Immature natural killer cell (primary cell): ENCODE measurements at regions not wholly inside any gene's neighbourhood (a gene's known extent, or its start where the extent isn't known, plus 50 kb on each side); places are given as distances from the start of the nearest gene placed in this dataset.
"Not testable (repeated sequence)": the region's sequence is repeated elsewhere in the genome, so short reads cannot be mapped to it uniquely, and the experiment has no call there.

ENCODE experiments used
- DNase-seq, 3 donors: peaks; one replicate each; pipeline ENCODE4 v3.0.0; 2022; ENCODE audit warnings: mixed read lengths in 1 of 3
- H3K27ac Mint-ChIP-seq, 6 donors: one replicate each; pipeline ENCODE4 v1.8.0; 2020; ENCODE audit warnings: mixed read lengths in 6 of 6, mild to moderate bottlenecking in 5 of 6, inconsistent platforms in 4 of 6, moderate library complexity in 3 of 6
- H3K27me3 Mint-ChIP-seq, 3 donors: one replicate each; pipeline ENCODE4 v1.8.0; 2020 to 2021; ENCODE audit warnings: low read depth in 3 of 3, mild to moderate bottlenecking in 3 of 3, mixed read lengths in 3 of 3, moderate library complexity in 3 of 3, inconsistent platforms in 1 of 3
- H3K36me3 Mint-ChIP-seq, 3 donors: one replicate each; pipeline ENCODE4 v1.8.0; 2020; ENCODE audit warnings: mixed read lengths in 3 of 3, inconsistent platforms in 2 of 3, mild to moderate bottlenecking in 2 of 3
- H3K4me1 Mint-ChIP-seq, 2 donors: one replicate each; pipeline ENCODE4 v1.8.0; 2020; ENCODE audit warnings: inconsistent platforms in 2 of 2, mild to moderate bottlenecking in 2 of 2, mixed read lengths in 2 of 2, moderate library complexity in 1 of 2
- H3K4me3 Mint-ChIP-seq, 5 donors: one replicate each; pipeline ENCODE4 v1.8.0; 2020; ENCODE audit warnings: mild to moderate bottlenecking in 5 of 5, mixed read lengths in 5 of 5, inconsistent platforms in 3 of 5, moderate library complexity in 3 of 5
- H3K9me3 Mint-ChIP-seq, 6 donors: one replicate each; pipeline ENCODE4 v1.8.0; 2020; ENCODE audit warnings: mild to moderate bottlenecking in 6 of 6, mixed read lengths in 6 of 6, inconsistent platforms in 4 of 6, moderate library complexity in 3 of 6

DNA sequence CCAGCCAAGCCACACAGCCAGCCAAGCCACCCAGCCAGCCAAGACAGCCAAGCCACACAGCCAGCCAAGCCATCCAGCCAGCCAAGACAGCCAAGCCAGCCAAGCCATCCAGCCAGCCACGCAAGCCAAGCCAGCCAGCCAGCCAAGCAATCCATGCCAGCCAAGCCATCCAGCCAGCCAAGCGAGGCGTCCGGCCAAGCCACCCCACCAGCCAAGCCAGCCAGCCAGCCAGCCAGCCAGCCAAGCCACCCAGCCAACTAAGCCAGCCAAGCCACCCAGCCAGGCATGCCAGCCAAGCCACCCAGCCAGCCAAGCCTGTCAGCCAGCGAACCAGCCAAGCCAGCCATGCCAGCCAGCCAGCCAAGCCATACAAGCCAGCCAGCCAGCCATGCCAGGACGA, 1601.8 kb downstream of the RPIA start:
- DNase-seq, H3K27me3 Mint-ChIP-seq, H3K9me3 Mint-ChIP-seq, H3K4me3 Mint-ChIP-seq, H3K4me1 Mint-ChIP-seq, H3K36me3 Mint-ChIP-seq, H3K27ac Mint-ChIP-seq: not testable (repeated sequence)

DNA sequence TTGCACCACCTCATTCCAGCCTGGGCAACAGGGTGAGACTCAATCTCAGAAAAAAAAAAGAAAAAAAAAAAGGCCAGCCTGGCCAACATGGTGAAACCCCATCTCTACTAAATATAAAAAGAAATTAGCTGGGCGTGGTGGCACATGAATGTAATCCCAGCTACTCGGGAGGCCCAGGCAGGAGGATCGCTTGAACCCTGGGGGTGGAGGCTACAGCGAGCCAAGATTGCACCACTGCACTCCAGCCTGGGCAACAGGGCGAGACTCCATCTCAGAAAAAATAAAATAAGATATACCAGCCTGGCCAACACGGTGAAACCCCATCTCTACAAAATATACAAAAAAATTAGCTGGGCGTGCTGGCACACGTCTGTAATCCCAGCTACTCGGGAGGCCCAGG, 1602.3 kb downstream of the RPIA start:
- H3K36me3 Mint-ChIP-seq, DNase-seq, H3K27me3 Mint-ChIP-seq, H3K4me3 Mint-ChIP-seq, H3K27ac Mint-ChIP-seq, H3K4me1 Mint-ChIP-seq: not testable (repeated sequence)
- peaks cover 5 to 12% (median 7%) of the 10 kb centered on the region in 6 donors for H3K9me3 Mint-ChIP-seq

DNA sequence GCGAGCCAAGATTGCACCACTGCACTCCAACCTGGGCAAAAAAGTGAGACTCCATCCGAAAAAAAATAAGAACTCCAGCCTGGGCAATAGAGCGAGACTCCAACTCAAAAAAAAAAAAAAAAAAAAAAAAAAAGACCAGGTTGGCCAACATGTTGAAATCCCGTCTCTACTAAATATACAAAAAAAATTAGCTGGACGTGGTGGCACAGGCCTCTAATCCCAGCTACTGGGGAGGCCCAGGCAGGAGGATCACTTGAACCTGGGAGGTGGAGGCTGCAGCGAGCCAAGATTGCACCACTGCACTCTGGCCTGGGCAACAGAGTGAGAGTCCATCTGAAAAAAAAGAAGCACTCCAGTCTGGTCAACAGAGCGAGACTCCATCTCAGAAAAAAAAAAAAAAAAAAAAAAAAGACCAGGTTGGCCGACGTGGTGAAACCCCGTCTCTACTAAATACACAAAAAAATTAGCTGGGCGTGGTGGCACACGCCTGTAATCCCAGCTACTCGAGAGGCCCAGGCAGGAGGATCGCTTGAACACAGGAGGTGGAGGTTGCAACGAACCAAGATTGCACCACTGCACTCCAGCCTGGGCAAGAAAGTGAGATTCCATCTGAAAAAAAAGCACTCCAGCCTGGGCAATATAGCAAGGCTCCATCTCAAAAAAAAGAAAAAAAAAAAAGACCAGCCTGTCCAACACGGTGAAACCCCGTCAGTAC, 1603.7 kb downstream of the RPIA start:
- H3K27ac Mint-ChIP-seq, H3K4me3 Mint-ChIP-seq, H3K36me3 Mint-ChIP-seq, DNase-seq, H3K4me1 Mint-ChIP-seq, H3K27me3 Mint-ChIP-seq: not testable (repeated sequence)
- peaks cover 5 to 12% (median 9%) of the 10 kb centered on the region in 6 donors for H3K9me3 Mint-ChIP-seq

DNA sequence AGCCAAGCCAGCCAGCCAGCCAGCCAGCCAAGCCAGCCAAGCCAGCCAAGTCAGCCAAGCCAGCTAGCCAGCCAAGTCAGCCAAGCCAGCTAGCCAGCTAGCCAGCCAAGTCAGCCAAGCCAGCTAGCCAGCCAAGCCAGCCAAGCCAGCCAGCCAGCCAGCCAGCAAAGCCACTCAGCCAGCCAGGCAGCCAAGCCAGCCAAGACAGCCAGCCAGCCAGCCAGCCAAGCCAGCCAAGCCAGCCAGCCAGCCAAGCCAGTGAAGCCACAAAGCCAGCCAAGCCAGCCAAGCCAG, 1605.0 kb downstream of the RPIA start:
- H3K27ac Mint-ChIP-seq, H3K4me1 Mint-ChIP-seq, DNase-seq, H3K36me3 Mint-ChIP-seq, H3K4me3 Mint-ChIP-seq, H3K27me3 Mint-ChIP-seq: not testable (repeated sequence)
- peaks cover 0 to 12% (median 9%) of the 10 kb centered on the region in 6 donors for H3K9me3 Mint-ChIP-seq

DNA sequence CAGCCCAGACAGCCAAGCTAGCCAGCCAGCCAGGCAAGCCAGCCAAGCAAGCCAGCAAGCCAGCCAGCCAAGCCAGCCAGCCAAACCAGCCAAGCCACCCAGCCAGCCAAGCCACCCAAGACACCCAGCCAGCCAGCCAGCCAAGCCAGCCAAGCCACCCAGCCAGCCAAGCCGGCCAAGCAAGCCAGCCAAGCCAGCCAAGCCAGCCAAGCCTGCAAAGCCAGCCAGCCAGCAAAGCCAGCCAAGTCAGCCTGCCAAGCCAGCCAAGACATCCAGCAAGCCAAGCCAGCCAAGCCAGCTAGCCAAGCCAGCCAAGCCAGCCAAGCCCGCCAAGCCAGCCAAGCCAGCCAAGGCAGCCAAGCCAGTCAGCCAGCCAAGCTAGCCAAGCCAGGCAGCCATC, 1606.2 kb downstream of the RPIA start:
- not testable (repeated sequence) for H3K4me3 Mint-ChIP-seq, H3K27me3 Mint-ChIP-seq, H3K36me3 Mint-ChIP-seq, H3K4me1 Mint-ChIP-seq, H3K27ac Mint-ChIP-seq, DNase-seq
- peaks cover 0 to 12% (median 9%) of the 10 kb centered on the region in 6 donors for H3K9me3 Mint-ChIP-seq

DNA sequence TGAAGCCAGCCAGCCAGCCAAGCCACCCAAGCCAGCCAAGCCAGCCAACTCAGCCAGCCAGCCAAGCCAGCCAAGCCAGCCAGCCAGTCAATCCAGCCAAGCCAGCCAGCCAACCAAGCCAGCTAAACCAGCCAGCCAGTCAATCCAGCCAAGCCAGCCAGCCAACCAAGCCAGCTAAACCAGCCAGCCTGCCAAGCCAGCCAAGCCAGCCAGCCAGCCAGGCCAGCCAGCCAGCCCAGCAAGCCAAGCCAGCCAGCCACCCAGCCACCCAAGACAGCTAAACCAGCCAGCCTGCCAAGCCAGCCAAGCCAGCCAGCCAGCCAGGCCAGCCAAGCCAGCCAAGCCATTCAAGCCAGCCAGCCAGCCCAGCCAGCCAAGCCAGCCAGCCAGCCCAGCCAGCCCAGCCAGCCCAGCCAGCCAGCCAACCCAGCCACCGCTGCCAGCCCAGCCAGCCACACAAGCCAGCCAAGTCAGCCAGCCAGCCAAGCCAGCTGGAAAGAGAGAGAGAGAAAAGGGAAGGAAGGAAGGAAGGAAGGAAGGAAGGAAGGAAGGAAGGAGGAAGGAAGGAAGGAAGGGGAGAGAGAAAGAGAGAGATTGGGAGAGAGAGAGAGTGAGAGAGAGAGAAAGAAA, 1606.8 kb downstream of the RPIA start:
- peaks cover 0 to 12% (median 9%) of the 10 kb centered on the region in 6 donors for H3K9me3 Mint-ChIP-seq
- DNase-seq, H3K36me3 Mint-ChIP-seq, H3K4me1 Mint-ChIP-seq, H3K4me3 Mint-ChIP-seq, H3K27ac Mint-ChIP-seq, H3K27me3 Mint-ChIP-seq: not testable (repeated sequence)

DNA sequence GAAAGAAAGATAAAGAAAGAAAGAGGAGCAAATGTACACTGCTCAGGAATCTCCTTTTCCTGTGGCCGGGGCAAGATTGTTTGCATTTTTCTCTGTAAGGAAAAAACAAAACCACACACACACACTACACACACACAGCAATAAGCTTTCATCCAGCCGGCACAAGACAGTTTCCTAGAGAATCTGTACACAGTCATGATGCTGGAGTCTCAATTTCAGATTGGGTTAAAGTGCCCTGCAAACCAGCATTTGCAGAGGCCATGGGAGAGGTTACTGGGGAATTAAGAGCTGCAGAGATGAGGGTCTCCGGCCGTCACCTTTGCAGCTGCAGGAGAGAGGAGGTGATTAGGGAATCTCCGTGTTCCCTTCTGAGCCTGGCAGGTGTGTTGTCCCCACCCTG, 1607.5 kb downstream of the RPIA start:
- H3K9me3 Mint-ChIP-seq = peaks cover 0 to 12% (median 9%) of the 10 kb centered on the region in 6 donors
- not testable (repeated sequence) for H3K4me1 Mint-ChIP-seq, H3K27ac Mint-ChIP-seq, H3K27me3 Mint-ChIP-seq, H3K4me3 Mint-ChIP-seq, DNase-seq, H3K36me3 Mint-ChIP-seq

DNA sequence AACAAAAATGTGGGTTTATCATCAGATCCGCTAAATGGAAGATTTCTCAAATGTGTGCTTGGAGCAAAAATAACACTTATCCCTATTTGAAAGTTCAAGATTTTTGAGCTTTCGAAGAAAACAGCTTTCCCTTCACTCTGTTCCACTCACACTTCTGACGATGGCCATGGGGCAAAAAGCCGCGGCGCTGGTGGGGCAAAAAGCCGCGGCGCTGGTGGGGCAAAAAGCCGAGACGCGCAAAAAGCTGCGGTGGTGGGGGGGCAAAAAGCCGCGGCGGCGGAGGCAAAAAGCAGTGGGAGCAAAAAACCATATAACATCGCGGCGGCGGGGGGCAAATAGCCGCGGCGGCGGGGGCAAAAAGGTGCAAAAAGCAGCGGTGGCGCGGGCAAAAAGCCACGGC, 1631.5 kb downstream of the RPIA start:
- H3K36me3 Mint-ChIP-seq, H3K9me3 Mint-ChIP-seq, DNase-seq, H3K27me3 Mint-ChIP-seq, H3K4me1 Mint-ChIP-seq, H3K27ac Mint-ChIP-seq: not testable (repeated sequence)
- peak overlapping the region in 4 of 5 donors; percentile 12 to 56 (median 39) for H3K4me3 Mint-ChIP-seq

DNA sequence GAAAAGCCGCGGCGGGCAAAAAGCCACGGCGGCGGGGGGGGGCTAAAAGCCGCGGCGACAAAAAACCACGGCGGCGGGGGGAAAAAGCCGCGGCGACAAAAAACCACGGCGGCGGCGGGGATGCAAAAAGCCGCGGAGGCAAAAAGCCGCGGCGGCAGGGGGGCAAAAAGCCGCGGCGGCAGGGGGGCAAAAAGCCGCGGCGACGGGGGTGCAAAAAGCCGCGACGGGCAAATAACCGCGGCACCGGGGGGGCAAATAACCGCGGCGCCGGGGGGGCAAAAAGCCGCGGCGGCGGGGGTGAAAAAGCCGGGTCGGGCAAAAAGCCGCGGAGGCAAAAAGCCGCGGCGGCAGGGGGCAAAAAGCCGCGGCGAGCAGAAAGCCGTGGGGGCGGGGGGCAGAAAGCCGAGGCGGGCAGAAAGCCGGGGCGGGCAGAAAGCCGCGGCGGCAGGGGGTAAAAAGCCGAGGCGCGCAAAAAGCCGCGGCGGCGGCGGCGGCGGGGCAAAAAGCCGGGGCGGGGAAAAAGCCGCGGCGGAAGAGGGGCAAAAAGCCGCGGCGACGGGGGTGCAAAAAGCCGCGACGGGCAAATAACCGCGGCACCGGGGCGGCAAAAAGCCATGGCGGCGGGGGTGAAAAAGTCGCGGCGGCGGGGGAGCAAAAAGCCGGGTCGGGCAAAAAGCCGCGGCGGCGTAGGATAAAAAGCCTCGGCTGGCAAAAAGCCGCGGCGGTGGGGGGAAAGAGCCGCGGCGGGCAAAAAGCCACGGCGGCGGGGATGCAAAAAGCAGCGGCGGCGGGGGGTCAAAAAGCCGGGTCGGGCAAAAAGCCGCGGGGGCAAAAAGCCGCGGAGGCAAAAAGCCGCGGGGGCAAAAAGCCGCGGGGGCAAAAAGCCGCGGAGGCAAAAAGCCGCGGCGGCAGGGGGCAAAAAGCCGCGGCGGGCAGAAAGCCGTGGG, 1632.4 kb downstream of the RPIA start:
- not testable (repeated sequence) for H3K4me1 Mint-ChIP-seq, H3K27ac Mint-ChIP-seq
- peak overlapping the region in 2 of 5 donors; percentile 29 to 36 for H3K4me3 Mint-ChIP-seq

DNA sequence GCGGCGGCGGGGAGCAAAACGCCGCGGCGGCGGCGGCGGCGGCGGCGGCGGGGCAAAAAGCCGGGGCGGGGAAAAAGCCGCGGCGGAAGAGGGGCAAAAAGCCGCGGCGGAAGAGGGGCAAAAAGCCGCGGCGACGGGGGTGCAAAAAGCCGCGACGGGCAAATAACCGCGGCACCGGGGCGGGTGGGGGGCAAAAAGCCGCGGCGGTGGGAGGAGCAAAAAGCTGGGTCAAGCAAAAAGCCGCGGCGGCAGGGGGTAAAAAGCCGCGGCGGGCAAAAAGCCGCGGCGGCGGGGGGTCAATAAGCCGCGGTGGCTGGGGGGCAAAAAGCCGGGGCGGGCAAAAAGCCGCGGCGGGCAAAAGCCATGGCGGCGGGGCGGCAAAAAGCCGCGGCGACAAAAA, 1633.2 kb downstream of the RPIA start:
- not testable (repeated sequence) for DNase-seq, H3K4me3 Mint-ChIP-seq, H3K27me3 Mint-ChIP-seq, H3K27ac Mint-ChIP-seq, H3K4me1 Mint-ChIP-seq, H3K36me3 Mint-ChIP-seq, H3K9me3 Mint-ChIP-seq

More for the DNA sequence above, 1632.4 kb downstream of the RPIA start:
- not testable (repeated sequence) for H3K36me3 Mint-ChIP-seq, H3K27me3 Mint-ChIP-seq, DNase-seq, H3K9me3 Mint-ChIP-seq

DNA sequence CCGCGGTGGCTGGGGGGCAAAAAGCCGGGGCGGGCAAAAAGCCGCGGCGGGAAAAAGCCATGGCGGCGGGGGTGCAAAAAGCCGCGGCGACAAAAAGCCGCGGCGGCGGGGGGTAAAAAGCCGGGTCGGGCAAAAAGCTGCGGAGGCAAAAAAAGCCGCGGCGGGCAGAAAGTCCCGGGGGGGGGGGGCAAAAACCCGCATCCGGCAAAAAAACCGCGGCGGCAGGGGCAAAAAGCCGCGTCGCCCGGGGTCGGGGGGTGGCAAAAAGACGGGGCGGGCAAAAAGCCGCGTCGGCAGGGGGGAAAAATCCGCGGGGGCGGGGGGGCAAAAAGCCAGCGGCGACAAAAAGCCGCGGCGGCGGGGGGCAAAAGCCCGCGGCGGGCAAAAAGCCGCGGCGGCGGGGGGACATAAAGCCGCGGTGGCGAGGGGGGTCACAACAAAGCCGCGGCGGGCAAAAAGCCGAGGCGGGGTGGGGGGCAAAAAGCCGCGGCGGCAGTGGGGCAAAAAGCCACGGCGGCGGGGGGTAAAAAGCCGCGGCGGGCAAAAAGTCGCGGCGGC, 1634.4 kb downstream of the RPIA start:
- not testable (repeated sequence) for H3K4me1 Mint-ChIP-seq, H3K27ac Mint-ChIP-seq, H3K36me3 Mint-ChIP-seq, H3K4me3 Mint-ChIP-seq, H3K9me3 Mint-ChIP-seq, H3K27me3 Mint-ChIP-seq
- DNase-seq = peak in 1 of 3 donors; percentile 15

DNA sequence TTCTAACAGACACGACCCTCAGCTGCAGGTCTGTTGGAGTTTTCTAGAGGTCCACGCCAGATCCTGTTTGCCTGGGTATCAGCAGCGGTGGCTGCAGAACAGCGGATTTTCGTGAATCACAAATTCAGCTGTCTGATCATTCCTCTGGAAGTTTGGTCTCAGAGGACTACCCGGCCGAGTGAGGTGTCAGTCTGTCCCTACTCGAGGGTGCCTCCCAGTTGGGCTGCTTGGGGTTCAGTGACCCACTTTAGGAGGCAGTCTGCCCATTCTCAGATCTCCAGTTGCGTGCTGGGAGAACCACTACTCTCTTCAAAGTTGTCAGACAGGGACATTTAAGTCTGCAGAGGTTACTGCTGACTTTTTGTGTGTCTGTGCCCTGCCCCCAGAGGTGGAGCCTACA, 1664.1 kb downstream of the RPIA start:
- not testable (repeated sequence) for H3K27me3 Mint-ChIP-seq, H3K4me1 Mint-ChIP-seq, H3K36me3 Mint-ChIP-seq, H3K27ac Mint-ChIP-seq, H3K4me3 Mint-ChIP-seq, DNase-seq
- peaks cover 5 to 10% (median 7%) of the 10 kb centered on the region in 6 donors for H3K9me3 Mint-ChIP-seq

DNA sequence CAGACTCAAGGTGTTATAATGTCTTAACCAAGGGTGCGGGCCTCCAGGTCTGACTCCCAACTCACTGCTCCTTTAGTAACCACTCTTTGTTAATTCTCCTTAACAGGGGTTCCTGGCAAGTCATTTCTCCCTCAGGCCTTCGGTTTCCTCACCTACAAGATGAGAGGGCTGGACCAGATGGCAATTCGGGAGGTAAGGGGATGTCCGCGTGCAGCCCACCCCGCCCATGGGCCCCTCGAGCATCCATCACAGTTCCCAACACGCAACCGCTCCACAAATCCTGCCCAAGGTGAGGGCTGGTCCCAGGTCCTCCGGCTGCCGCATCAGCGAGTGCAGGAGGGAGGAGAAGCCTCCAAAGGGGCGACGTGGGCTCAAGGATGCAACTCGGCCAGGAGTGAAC, 1667.9 kb downstream of the RPIA start:
- H3K36me3 Mint-ChIP-seq, DNase-seq, H3K4me1 Mint-ChIP-seq, H3K27ac Mint-ChIP-seq, H3K9me3 Mint-ChIP-seq, H3K27me3 Mint-ChIP-seq, H3K4me3 Mint-ChIP-seq: not testable (repeated sequence)
